SU-DHL-6 (cell line): ENCODE measurements at regions not wholly inside any gene's neighbourhood (a gene's known extent, or its start where the extent isn't known, plus 50 kb on each side); places are given as distances from the start of the nearest gene placed in this dataset.

Source experiments
- H2AFZ ChIP-seq: fragments of 200-600 bp; sonication (generic); 2 replicates; pipeline ENCODE4 v1.6.1; 2014; ENCODE audit warnings: low read depth, mild to moderate bottlenecking, moderate library complexity, mixed read lengths, antibody characterized with exemption, low read length; ENCODE audit not compliant: severe bottlenecking
- H3F3A ChIP-seq: fragments of 200-600 bp; shearing (Covaris generic); 2 replicates; pipeline ENCODE4 v1.6.0; 2016; ENCODE audit warnings: antibody characterized with exemption, mild to moderate bottlenecking; ENCODE audit not compliant: insufficient read depth
- H3K27ac ChIP-seq: fragments of 200-600 bp; sonication (generic); 2 replicates; pipeline ENCODE4 v1.5.1; 2016; ENCODE audit warnings: low read depth, mild to moderate bottlenecking, low read length, moderate library complexity, mixed read lengths
- H3K27me3 ChIP-seq: fragments of 200-600 bp; sonication (generic), shearing (Covaris generic); 2 replicates; pipeline ENCODE4 v1.6.0; 2014; ENCODE audit warnings: mild to moderate bottlenecking, low read length
- H3K36me3 ChIP-seq: fragments of 200-600 bp; sonication (generic); 2 replicates; pipeline ENCODE4 v1.6.1; 2014; ENCODE audit warnings: mild to moderate bottlenecking, low read length, mixed read lengths
- H3K4me2 ChIP-seq: fragments of 300-600, 200-600 bp; shearing (Covaris generic), sonication (generic); 2 replicates; pipeline ENCODE4 v1.6.0; 2014; ENCODE audit warnings: low read length, low read depth, mild to moderate bottlenecking; ENCODE audit not compliant: poor library complexity, severe bottlenecking
- H3K4me3 ChIP-seq: fragments of 200-600 bp; sonication (generic); 2 replicates; pipeline ENCODE4 v1.5.1; 2014; ENCODE audit warnings: antibody characterized with exemption, low read length, mild to moderate bottlenecking, mixed read lengths; ENCODE audit not compliant: insufficient read depth, poor library complexity, severe bottlenecking
- H3K79me2 ChIP-seq: fragments of 200-600 bp; sonication (generic); 2 replicates; pipeline ENCODE4 v1.6.1; 2014; ENCODE audit warnings: mild to moderate bottlenecking, low read length, moderate library complexity; ENCODE audit not compliant: insufficient read depth
- H3K9ac ChIP-seq: fragments of 200-600 bp; sonication (generic); 2 replicates; pipeline ENCODE4 v1.7.0; 2014; ENCODE audit warnings: mild to moderate bottlenecking, low read length
- H3K9me2 ChIP-seq: fragments of 200-600 bp; sonication (generic); replicated peaks from 2 replicates; pipeline ENCODE4 v1.6.1; 2014; ENCODE audit warnings: low read length; ENCODE audit not compliant: insufficient read depth
- H3K9me3 ChIP-seq: fragments of 200-600 bp; sonication (generic); 2 replicates; pipeline ENCODE4 v1.6.1; 2014; ENCODE audit warnings: low read length, mixed read lengths; ENCODE audit not compliant: insufficient read depth
- H4K20me1 ChIP-seq: fragments of 200-600 bp; sonication (generic); 2 replicates; pipeline ENCODE4 v1.6.1; 2014; ENCODE audit warnings: low read depth, mild to moderate bottlenecking, antibody characterized with exemption, low read length, moderate library complexity, mixed read lengths
- CTCF ChIP-seq: fragments of 200-600 bp; sonication (generic); IDR thresholded peaks from one replicate; pipeline ENCODE4 v1.5.1; 2017; ENCODE audit warnings: antibody characterized with exemption, mild to moderate bottlenecking, low read length, moderate library complexity; ENCODE audit not compliant: insufficient read depth, poor library complexity, severe bottlenecking
- EZH2phosphoT487 ChIP-seq: fragments of 200-600 bp; sonication (generic), shearing (Covaris generic); conservative IDR thresholded peaks from 2 replicates; pipeline ENCODE4 v1.6.1; 2018; ENCODE audit warnings: mild to moderate bottlenecking, antibody characterized with exemption, low read length, moderate library complexity, mixed read lengths

- Histone ChIP-seq H3K27me3 (no peaks in the 10 kb centered on the region), H3K9me2 (no peaks in the 10 kb centered on the region), H2AFZ (no peak overlapping the region), H3K9me3 (no peaks in the 10 kb centered on the region), H3K4me2 (no peak overlapping the region), H3K4me3 (no peak overlapping the region), H3K36me3 (no peaks in the 10 kb centered on the region), H3F3A (no peaks in the 10 kb centered on the region), H3K79me2 (no peaks in the 10 kb centered on the region), H3K27ac (no peak overlapping the region), H4K20me1 (no peaks in the 10 kb centered on the region), H3K9ac (no peak overlapping the region)
- TF ChIP-seq CTCF: no peak
- no peak for TF ChIP-seq EZH2phosphoT487
These were observed 359.4 kb downstream of the CSNK1G3 start for GRCh38 chr5:123871373-123871772.

- Histone ChIP-seq H3K36me3 (no peaks in the 10 kb centered on the region), H3F3A (no peaks in the 10 kb centered on the region), H3K9me3 (no peaks in the 10 kb centered on the region), H3K79me2 (no peaks in the 10 kb centered on the region), H3K27ac (no peak overlapping the region), H2AFZ (no peak overlapping the region), H3K4me2 (no peak overlapping the region), H3K27me3 (no peaks in the 10 kb centered on the region), H3K9me2 (no peaks in the 10 kb centered on the region), H3K4me3 (no peak overlapping the region), H3K9ac (no peak overlapping the region), H4K20me1 (no peaks in the 10 kb centered on the region)
- TF ChIP-seq EZH2phosphoT487 (no peak), CTCF (no peak)
These were observed 356.9 kb downstream of the CSNK1G3 start for GRCh38 chr5:123868881-123869280.

- no peaks in the 10 kb centered on the region for H3K9me2 ChIP-seq
- TF ChIP-seq EZH2phosphoT487 (no peak), CTCF (no peak)
- H3K9me3 ChIP-seq: no peaks in the 10 kb centered on the region
- no peaks in the 10 kb centered on the region for H3K36me3 ChIP-seq
- no peak overlapping the region for H2AFZ ChIP-seq
- no peaks in the 10 kb centered on the region for H3K79me2 ChIP-seq
- no peak overlapping the region for H3K27ac ChIP-seq
- no peaks in the 10 kb centered on the region for H4K20me1 ChIP-seq
- no peaks in the 10 kb centered on the region for H3K27me3 ChIP-seq
- H3F3A ChIP-seq: no peaks in the 10 kb centered on the region
- H3K4me3 ChIP-seq: no peak overlapping the region
- no peak overlapping the region for H3K4me2 ChIP-seq
- H3K9ac ChIP-seq: no peak overlapping the region
These were observed 356.3 kb downstream of the CSNK1G3 start for GRCh38 chr5:123868267-123868666.

GRCh38 chr5:123865641-123866040 is 353.7 kb downstream of the CSNK1G3 start:
- Histone ChIP-seq H3K9ac (no peak overlapping the region), H3K36me3 (no peaks in the 10 kb centered on the region), H3F3A (no peaks in the 10 kb centered on the region), H3K4me3 (no peak overlapping the region), H3K4me2 (no peak overlapping the region), H3K27me3 (no peaks in the 10 kb centered on the region), H3K9me3 (no peaks in the 10 kb centered on the region), H3K9me2 (no peaks in the 10 kb centered on the region), H2AFZ (no peak overlapping the region), H3K27ac (no peak overlapping the region), H3K79me2 (no peaks in the 10 kb centered on the region), H4K20me1 (no peaks in the 10 kb centered on the region)
- no peak for TF ChIP-seq CTCF
- no peak for TF ChIP-seq EZH2phosphoT487
